ENCODE measurements at regions not wholly inside any gene's neighbourhood (a gene's known extent, or its start where the extent isn't known, plus 50 kb on each side); places are given as distances from the start of the nearest gene placed in this dataset.

DNA sequence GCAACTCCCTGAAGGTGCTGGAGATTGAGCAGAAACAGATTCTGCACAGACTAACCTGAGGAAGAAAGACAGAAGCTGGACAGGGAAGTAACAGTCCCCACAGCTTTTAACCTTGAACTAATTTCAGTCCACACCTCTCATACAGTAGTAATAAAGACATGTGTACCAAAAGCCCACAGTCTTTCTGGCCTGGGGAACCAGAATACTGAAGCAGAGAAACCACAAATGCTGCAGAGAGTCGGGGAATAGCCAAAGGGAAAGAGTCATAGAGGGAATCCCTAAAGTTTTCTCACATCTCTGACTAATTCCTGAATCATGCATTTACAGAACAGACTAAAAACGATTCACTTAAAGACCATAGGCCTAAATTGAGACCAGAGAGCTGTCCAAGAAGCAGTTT, 503.4 kb upstream of the NECTIN3 start:
- H3K4me1 ChIP-seq (ENCODE audit: control insufficient read depth, insufficient read depth, low read length): no peaks in the 10 kb centered on the region

DNA sequence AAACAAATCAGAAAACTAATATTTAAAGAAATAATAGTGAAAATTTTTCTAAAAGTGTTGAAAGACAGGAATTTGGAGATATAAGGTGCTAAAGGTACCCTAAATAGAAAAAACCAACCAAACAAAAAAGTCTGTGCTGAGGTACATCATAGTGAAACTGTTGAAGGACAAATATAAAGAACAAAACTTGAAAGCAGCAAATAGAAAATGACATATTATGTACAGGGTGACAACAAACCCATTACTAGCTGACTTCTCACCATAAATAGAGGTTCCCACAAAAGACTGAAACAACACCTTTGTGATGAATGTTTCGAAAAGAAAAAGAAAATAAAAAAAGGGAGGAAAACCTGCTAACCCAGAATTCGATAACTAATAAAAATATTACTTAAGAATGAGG, 502.5 kb upstream of the NECTIN3 start:
- Histone ChIP-seq H3K36me3 (ENCODE audit: control insufficient read depth in 2 of 2, insufficient read depth in 2 of 2, low read length in 1 of 2) (no peaks in the 10 kb centered on the region), H3K9me3 (replicated peaks; ENCODE audit: control insufficient read depth, insufficient read depth, low read length) (no peaks in the 10 kb centered on the region), H3K79me2 (ENCODE audit: control insufficient read depth, insufficient read depth, low read length) (no peaks in the 10 kb centered on the region), H3K27ac (ENCODE audit: control insufficient read depth, insufficient read depth) (no peak overlapping the region), H3K4me3 (no peak overlapping the region), H3K4me2 (ENCODE audit: control insufficient read depth, insufficient read depth) (no peak overlapping the region), H3K9ac (ENCODE audit: control insufficient read depth, insufficient read depth, low read length) (no peak overlapping the region), H3K4me1 (ENCODE audit: control insufficient read depth, insufficient read depth, low read length) (no peaks in the 10 kb centered on the region), H2AFZ (ENCODE audit: control insufficient read depth, low read depth, low read length) (no peak overlapping the region), H4K20me1 (ENCODE audit: control insufficient read depth, insufficient read depth) (no peaks in the 10 kb centered on the region), H3K27me3 (replicated peaks in 1 of 2; ENCODE audit: control insufficient read depth in 2 of 2, insufficient read depth in 2 of 2, low read length in 1 of 2) (no peaks in the 10 kb centered on the region)
- 0% methylated on average over 2 of the region's 2 CpGs for WGBS (ENCODE audit: insufficient coverage, insufficient replicate concordance, low lambda C conversion rate, missing lambda C conversion rate)
- ChIA-PET CTCF (no interaction called here), SMC1A (ENCODE audit: uncharacterized antibody, unreplicated experiment) (no interaction called here), POLR2A (no interaction called here), RAD21 (ENCODE audit: unreplicated experiment) (no interaction called here)
- DNase-seq (ENCODE audit: low read depth, low spot score) (no peak), ATAC-seq (peak; percentile 72), FAIRE-seq (no peak)
- no TSS peak for BruUV-seq (replicated peaks)
- intact Hi-C loops (cut with micrococcal nuclease; ENCODE audit: unreplicated experiment): no loop called here
- in situ Hi-C loops (cut with MboI): no loop called here
- TF ChIP-seq MTA2 (IDR thresholded peaks at IDR 0.05; ENCODE audit: low read depth) (no peak), RAD51 (IDR thresholded peaks at IDR 0.05) (no peak), BACH1 (IDR thresholded peaks at IDR 0.05; ENCODE audit: borderline replicate concordance) (no peak), IKZF2 (IDR thresholded peaks at IDR 0.05) (no peak), SMAD5 (IDR thresholded peaks at IDR 0.05; ENCODE audit: low read depth) (no peak), NFYA (IDR thresholded peaks at IDR 0.05; ENCODE audit: borderline replicate concordance, low read depth, low read length) (no peak)
- TF ChIP-seq, protein P1, sequence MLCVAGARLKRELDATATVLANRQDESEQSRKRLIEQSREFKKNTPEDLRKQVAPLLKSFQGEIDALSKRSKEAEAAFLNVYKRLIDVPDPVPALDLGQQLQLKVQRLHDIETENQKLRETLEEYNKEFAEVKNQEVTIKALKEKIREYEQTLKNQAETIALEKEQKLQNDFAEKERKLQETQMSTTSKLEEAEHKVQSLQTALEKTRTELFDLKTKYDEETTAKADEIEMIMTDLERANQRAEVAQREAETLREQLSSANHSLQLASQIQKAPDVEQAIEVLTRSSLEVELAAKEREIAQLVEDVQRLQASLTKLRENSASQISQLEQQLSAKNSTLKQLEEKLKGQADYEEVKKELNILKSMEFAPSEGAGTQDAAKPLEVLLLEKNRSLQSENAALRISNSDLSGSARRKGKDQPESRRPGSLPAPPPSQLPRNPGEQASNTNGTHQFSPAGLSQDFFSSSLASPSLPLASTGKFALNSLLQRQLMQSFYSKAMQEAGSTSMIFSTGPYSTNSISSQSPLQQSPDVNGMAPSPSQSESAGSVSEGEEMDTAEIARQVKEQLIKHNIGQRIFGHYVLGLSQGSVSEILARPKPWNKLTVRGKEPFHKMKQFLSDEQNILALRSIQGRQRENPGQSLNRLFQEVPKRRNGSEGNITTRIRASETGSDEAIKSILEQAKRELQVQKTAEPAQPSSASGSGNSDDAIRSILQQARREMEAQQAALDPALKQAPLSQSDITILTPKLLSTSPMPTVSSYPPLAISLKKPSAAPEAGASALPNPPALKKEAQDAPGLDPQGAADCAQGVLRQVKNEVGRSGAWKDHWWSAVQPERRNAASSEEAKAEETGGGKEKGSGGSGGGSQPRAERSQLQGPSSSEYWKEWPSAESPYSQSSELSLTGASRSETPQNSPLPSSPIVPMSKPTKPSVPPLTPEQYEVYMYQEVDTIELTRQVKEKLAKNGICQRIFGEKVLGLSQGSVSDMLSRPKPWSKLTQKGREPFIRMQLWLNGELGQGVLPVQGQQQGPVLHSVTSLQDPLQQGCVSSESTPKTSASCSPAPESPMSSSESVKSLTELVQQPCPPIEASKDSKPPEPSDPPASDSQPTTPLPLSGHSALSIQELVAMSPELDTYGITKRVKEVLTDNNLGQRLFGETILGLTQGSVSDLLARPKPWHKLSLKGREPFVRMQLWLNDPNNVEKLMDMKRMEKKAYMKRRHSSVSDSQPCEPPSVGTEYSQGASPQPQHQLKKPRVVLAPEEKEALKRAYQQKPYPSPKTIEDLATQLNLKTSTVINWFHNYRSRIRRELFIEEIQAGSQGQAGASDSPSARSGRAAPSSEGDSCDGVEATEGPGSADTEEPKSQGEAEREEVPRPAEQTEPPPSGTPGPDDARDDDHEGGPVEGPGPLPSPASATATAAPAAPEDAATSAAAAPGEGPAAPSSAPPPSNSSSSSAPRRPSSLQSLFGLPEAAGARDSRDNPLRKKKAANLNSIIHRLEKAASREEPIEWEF (IDR thresholded peaks at IDR 0.05; ENCODE audit: insufficient replicate concordance, low read depth, low read length): no peak
- TF ChIP-seq, protein P2, sequence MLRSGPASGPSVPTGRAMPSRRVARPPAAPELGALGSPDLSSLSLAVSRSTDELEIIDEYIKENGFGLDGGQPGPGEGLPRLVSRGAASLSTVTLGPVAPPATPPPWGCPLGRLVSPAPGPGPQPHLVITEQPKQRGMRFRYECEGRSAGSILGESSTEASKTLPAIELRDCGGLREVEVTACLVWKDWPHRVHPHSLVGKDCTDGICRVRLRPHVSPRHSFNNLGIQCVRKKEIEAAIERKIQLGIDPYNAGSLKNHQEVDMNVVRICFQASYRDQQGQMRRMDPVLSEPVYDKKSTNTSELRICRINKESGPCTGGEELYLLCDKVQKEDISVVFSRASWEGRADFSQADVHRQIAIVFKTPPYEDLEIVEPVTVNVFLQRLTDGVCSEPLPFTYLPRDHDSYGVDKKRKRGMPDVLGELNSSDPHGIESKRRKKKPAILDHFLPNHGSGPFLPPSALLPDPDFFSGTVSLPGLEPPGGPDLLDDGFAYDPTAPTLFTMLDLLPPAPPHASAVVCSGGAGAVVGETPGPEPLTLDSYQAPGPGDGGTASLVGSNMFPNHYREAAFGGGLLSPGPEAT (IDR thresholded peaks at IDR 0.05; ENCODE audit: low read depth): no peak

More for the DNA sequence above, 503.4 kb upstream of the NECTIN3 start:
- Histone ChIP-seq H3K27me3 (replicated peaks in 1 of 2; ENCODE audit: control insufficient read depth in 2 of 2, insufficient read depth in 2 of 2, low read length in 1 of 2) (no peaks in the 10 kb centered on the region), H3K9ac (ENCODE audit: control insufficient read depth, insufficient read depth, low read length) (no peak overlapping the region), H3K79me2 (ENCODE audit: control insufficient read depth, insufficient read depth, low read length) (no peaks in the 10 kb centered on the region), H3K9me3 (replicated peaks; ENCODE audit: control insufficient read depth, insufficient read depth, low read length) (no peaks in the 10 kb centered on the region), H3K27ac (ENCODE audit: control insufficient read depth, insufficient read depth) (no peak overlapping the region), H2AFZ (ENCODE audit: control insufficient read depth, low read depth, low read length) (no peak overlapping the region), H3K4me3 (no peak overlapping the region), H3K36me3 (ENCODE audit: control insufficient read depth in 2 of 2, insufficient read depth in 2 of 2, low read length in 1 of 2) (no peaks in the 10 kb centered on the region), H4K20me1 (ENCODE audit: control insufficient read depth, insufficient read depth) (no peaks in the 10 kb centered on the region), H3K4me2 (ENCODE audit: control insufficient read depth, insufficient read depth) (no peak overlapping the region)
- TF ChIP-seq RUNX3 (IDR thresholded peaks at IDR 0.05; ENCODE audit: low read length) (peak; percentile 41; the same call in 1 of the 2 replicates), RBBP5 (conservative IDR thresholded peaks at IDR 0.05) (no peak), ZNF24 (IDR thresholded peaks at IDR 0.05) (no peak), KLF5 (IDR thresholded peaks at IDR 0.05; ENCODE audit: partially characterized antibody) (no peak), ZNF384 (IDR thresholded peaks at IDR 0.05; ENCODE audit: borderline replicate concordance, low read depth, low read length) (no peak)
- ChIA-PET CTCF (no interaction called here), POLR2A (no interaction called here), RAD21 (ENCODE audit: unreplicated experiment) (no interaction called here), SMC1A (ENCODE audit: uncharacterized antibody, unreplicated experiment) (interaction anchor here (0.7 kb wide), 1 partner anchor 78 kb away, joined by 3 read pairs; no protein-coding TSS in a partner anchor)
- no peak for DNase-seq (ENCODE audit: low read depth, low spot score)
- no peak for FAIRE-seq
- peak; percentile 71 for ATAC-seq
- intact Hi-C loops (cut with micrococcal nuclease; ENCODE audit: unreplicated experiment) (no loop called here), in situ Hi-C loops (cut with MboI) (no loop called here)
- BruUV-seq (replicated peaks): no TSS peak
- WGBS (ENCODE audit: insufficient coverage, insufficient replicate concordance, low lambda C conversion rate, missing lambda C conversion rate): 0% methylated on average over 2 of the region's 2 CpGs

Data from GM12878 (cell line).